Ectodermal cell (in vitro differentiated cells): ENCODE measurements at regions not wholly inside any gene's neighbourhood (a gene's known extent, or its start where the extent isn't known, plus 50 kb on each side); places are given as distances from the start of the nearest gene placed in this dataset.

Experiments
- H3K27ac ChIP-seq: 2 replicates; pipeline ENCODE4 v1.7.0; 2013; ENCODE audit warnings: mild to moderate bottlenecking, low read depth, low read length; ENCODE audit not compliant: insufficient read depth, poor library complexity, severe bottlenecking
- H3K27me3 ChIP-seq: 2 replicates; pipeline ENCODE4 v1.7.0; 2013; ENCODE audit warnings: mild to moderate bottlenecking, low read length; ENCODE audit not compliant: insufficient read depth, control insufficient read depth, poor library complexity, severe bottlenecking
- H3K36me3 ChIP-seq: one replicate; pipeline ENCODE4 v1.7.0; 2013; ENCODE audit warnings: low read length; ENCODE audit not compliant: control insufficient read depth, insufficient read depth
- H3K4me1 ChIP-seq: one replicate; pipeline ENCODE4 v1.7.0; 2013; ENCODE audit warnings: low read length; ENCODE audit not compliant: control insufficient read depth, insufficient read depth
- H3K4me3 ChIP-seq: 2 replicates; pipeline ENCODE4 v1.7.0; 2013; ENCODE audit warnings: low read depth, low read length, control low read depth; ENCODE audit not compliant: insufficient read depth
- H3K9me3 ChIP-seq: 2 replicates; pipeline ENCODE4 v1.7.0; 2013; ENCODE audit warnings: mild to moderate bottlenecking, low read length, moderate library complexity; ENCODE audit not compliant: control insufficient read depth
- WGBS, 2 experiments: methylation state at CpG; one replicate each; pipeline ENCODE4 v1.1.7; 2013; ENCODE audit warnings: missing lambda C conversion rate in 2 of 2; 5-methylcytosine and 5-hydroxymethylcytosine counted together

DNA sequence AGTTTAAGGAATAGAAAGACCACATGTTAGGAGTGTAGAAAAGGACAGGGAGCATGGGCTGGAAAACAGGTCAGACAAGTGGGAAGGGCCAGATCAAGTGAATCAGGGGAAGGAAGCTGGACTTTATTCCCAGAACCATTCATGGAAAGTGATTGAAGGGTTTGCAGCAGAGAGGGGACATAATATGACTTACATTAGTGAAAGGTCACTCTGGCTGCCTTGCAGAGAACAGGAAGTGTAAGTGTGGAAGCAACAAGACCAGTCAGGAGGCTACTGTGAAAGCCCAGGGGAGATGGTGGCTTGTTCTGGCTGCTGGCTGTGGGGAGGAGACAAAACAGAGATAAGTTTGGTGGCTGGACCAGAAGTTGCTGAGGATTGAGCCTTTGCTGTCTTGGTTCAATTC is 69.1 kb downstream of the VCPKMT start:
- no peak overlapping the region for H3K4me3 ChIP-seq
- no peaks in the 10 kb centered on the region for H3K4me1 ChIP-seq
- no peaks in the 10 kb centered on the region for H3K9me3 ChIP-seq
- H3K27ac ChIP-seq = no peak overlapping the region
- H3K36me3 ChIP-seq = no peaks in the 10 kb centered on the region
- no peaks in the 10 kb centered on the region for H3K27me3 ChIP-seq

DNA sequence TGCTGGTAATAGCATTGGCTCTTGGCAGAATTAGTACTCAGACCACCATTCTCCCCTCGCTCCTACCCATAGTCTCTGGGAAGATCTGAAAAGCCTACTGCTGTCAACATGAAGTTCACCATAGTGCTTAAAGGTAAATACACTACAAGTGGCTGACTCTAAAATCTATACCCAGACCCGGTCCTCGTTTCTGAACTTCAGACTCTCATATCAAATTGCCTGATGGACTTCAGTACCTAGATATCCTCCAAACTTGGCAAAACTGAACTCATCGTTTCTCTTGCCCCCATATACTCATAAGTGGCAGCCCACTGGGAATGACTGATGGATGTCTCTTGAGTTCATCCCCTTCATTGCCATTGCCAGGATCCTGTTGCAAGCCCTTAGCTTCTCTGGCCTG is 67.3 kb downstream of the VCPKMT start:
- WGBS, 2 experiments = 95% methylated on average over 4 of the region's 4 CpGs
- Histone ChIP-seq H3K9me3 (no peaks in the 10 kb centered on the region), H3K27ac (no peak overlapping the region), H3K4me3 (no peak overlapping the region), H3K4me1 (no peaks in the 10 kb centered on the region), H3K27me3 (no peaks in the 10 kb centered on the region), H3K36me3 (no peaks in the 10 kb centered on the region)

DNA sequence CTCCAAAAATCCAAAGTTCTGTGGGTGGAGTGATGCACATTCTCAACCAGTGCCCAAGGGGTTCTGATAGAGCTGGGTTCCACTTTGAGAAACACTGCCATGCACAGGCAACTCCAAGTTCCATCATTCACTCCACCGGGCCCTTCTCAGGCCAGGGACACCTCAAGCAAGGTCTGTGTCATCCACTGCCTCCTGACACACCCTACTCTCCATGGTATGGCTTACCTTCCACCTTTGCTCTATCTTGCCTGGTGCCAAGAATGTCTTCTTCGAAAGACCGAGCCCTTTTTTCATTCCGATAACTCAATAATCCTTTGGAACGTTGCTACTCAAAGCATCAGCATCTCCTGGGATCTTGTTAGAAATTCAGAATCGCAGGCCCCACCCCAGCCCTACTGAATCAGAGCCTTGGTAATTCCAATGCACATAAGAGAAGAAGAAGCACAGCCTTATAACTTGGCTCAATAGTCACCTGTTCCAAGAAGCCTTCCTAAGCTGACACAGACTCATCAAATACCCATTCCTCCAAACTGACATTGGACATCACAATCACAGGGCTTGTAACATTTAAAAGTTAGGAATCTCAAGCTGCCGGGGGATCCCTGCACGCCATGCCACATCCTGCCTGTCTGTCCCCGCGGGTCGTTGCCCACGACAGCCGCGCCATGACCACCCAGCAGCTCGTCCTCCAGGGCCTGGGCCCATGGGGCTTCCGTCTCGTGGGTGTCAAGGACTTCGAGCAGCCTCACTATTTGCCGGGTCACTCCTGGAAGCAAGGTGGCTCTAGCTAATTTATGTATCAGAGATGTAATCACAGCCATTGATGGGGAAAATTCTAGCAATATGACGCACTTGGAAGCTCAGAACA is 66.4 kb downstream of the VCPKMT start:
- Histone ChIP-seq H3K36me3 (no peaks in the 10 kb centered on the region), H3K4me3 (no peak overlapping the region), H3K27ac (no peak overlapping the region), H3K9me3 (no peaks in the 10 kb centered on the region), H3K4me1 (no peaks in the 10 kb centered on the region), H3K27me3 (no peaks in the 10 kb centered on the region)
- 94 to 96% methylated on average over 20 of the region's 20 CpGs for WGBS, 2 experiments

DNA sequence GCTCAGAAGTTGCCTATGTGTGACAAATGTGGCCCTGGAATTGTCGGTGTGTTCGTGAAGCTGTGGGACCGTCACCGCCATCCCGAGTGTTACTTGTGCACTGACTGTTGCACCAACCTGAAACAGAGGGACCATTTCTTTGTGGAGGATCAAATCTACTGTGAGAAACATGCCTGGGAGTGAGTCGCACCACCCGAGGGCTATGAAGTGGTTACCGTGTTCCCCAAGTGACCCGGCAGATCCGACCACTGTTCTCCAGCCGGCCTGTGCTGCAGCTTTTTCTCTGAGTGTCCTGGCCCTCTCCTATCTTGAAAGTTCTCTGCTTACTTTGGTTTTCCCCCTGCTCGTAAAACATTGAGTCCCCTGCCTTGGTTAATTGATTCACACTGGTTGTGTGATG is 65.3 kb downstream of the VCPKMT start:
- Histone ChIP-seq H3K27ac (no peak overlapping the region), H3K27me3 (no peaks in the 10 kb centered on the region), H3K9me3 (no peaks in the 10 kb centered on the region), H3K4me1 (no peaks in the 10 kb centered on the region), H3K4me3 (no peak overlapping the region), H3K36me3 (no peaks in the 10 kb centered on the region)
- WGBS, 2 experiments = 93 to 96% methylated on average over 12 of the region's 12 CpGs

DNA sequence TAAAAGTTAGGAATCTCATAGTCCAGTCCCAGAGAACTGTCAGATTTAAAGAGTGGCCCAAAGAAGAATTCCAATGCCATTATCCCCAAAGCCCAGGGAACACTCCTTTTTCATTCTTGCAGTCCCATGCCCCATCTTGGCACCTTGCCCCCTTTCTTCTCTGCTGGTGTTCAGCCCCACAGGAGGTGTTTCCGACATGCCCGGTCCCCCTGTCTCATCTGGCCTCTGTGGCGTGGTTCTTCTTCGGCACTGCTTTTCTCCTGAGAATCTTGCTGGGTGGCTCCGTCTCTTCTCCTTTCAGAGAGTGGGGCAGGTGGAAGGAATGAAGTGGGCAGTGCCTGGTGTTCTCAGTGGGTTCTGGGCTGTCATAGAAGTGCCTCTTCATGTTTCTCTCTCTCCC is 64.7 kb downstream of the VCPKMT start:
- WGBS, 2 experiments = 86 to 89% methylated on average over 5 of the region's 5 CpGs
- no peak overlapping the region for H3K4me3 ChIP-seq

DNA sequence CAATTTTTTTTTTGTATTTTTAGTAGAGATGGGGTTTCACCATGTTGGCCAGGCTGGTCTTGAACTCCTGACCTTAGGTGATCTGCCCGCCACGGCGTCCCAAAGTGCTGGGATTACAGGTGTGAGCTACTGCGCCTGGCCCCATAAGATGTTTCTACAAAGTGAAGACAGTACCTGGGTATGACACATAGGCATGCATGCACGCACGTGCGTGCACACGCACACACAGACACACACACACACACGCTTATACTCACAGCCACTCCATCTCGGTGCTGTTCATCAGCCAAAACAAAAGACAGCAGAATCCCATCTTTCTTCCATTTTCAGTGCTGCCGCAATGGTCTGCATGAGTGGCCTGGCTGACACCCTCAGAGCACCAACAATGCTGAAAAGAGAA is 63.9 kb downstream of the VCPKMT start:
- Histone ChIP-seq H3K9me3 (no peaks in the 10 kb centered on the region), H3K27ac (no peak overlapping the region), H3K27me3 (no peaks in the 10 kb centered on the region), H3K4me3 (no peak overlapping the region), H3K4me1 (no peaks in the 10 kb centered on the region), H3K36me3 (no peaks in the 10 kb centered on the region)
- WGBS, 2 experiments = 92 to 94% methylated on average over 11 of the region's 11 CpGs

More for the DNA sequence above, 64.7 kb downstream of the VCPKMT start:
- Histone ChIP-seq H3K27ac (no peak overlapping the region), H3K36me3 (no peaks in the 10 kb centered on the region), H3K9me3 (no peaks in the 10 kb centered on the region), H3K4me1 (no peaks in the 10 kb centered on the region), H3K27me3 (no peaks in the 10 kb centered on the region)

DNA sequence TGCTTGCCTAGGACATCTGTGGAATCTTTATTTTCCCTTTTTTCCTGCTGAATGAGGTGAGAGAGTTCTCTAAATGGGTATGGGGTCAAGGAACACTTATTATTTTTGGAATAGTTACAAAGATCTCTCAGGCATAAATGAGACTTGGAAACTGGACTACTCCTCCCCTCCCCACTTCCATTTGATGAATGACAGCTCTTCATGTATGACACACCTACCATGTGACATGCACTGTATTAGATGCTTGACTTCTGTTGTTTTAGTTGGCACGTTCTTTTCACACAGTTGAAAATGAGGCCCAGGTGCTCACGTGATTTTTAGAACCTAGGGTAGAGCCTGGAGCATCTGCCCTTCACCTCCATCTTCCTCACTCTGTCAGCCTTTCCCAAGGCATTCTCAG is 62.4 kb downstream of the VCPKMT start:
- H3K27ac ChIP-seq = no peak overlapping the region
- no peak overlapping the region for H3K4me3 ChIP-seq
- no peaks in the 10 kb centered on the region for H3K36me3 ChIP-seq
- H3K9me3 ChIP-seq = no peaks in the 10 kb centered on the region
- no peaks in the 10 kb centered on the region for H3K27me3 ChIP-seq
- H3K4me1 ChIP-seq = no peaks in the 10 kb centered on the region
- 81 to 90% methylated on average over 2 of the region's 2 CpGs for WGBS, 2 experiments

DNA sequence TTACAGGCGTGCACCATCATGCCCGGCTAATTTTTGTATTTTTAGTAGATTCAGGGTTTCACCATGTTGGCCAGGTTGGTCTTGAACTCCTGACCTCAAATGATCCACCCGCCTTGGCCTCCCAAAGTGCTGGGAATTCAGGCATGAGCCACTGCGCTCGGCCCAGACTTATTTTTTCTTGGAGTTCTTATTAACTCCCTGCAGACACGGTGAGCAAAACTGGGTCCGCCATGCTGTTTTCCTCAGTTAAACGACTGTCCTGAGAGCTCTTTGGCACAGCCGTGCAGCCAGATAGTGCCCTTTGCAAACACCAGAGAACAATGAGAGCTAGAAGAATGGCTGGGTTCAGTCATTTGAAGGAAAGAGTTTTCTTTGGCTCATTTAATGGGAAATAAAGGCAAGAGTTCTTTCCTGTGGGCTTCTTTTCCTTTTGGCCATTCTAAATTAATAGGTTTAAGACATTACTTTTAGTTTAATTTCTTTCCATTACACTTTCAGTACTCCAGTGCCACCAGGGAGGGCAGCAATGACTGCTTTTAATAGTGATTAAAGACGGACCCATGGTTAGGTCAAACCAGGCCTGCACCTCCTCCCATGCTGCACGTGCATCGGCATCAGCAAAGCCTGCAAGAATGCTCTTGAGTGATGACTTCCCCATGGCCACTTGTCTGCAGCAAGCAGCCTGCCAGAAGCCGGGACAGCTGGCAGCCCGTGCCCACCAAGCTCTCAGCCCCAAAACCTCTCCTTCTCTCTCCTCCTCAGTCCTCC is 60.7 kb downstream of the VCPKMT start:
- H3K27ac ChIP-seq = no peak overlapping the region
- H3K9me3 ChIP-seq = no peaks in the 10 kb centered on the region
- H3K4me1 ChIP-seq = peaks cover 3% of the 10 kb centered on the region
- H3K36me3 ChIP-seq = no peaks in the 10 kb centered on the region
- H3K27me3 ChIP-seq = no peaks in the 10 kb centered on the region
- H3K4me3 ChIP-seq = no peak overlapping the region
- 89% methylated on average over 14 of the region's 14 CpGs for WGBS, 2 experiments

DNA sequence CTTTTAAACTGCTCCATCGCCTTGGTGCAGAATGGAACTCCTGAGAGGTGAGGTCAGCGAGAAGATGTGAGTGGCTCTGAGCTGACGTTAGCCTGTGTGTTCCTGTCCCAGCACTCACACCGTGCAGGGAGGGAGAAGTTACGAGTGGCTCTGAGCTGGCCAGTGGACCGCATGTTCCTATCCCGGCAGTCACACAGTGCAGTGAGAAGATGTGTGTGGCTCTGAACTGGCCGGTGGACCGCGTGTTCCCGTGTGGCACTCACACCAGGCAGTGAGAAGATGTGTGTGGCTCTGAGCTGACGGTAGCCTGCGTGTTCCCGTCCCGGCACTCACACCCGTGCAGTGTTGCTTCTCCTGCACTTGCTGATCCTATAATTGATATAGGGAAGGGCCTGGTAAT is 59.9 kb downstream of the VCPKMT start:
- H3K9me3 ChIP-seq = no peaks in the 10 kb centered on the region
- peaks cover 3% of the 10 kb centered on the region for H3K4me1 ChIP-seq
- no peaks in the 10 kb centered on the region for H3K27me3 ChIP-seq
- WGBS, 2 experiments = 91 to 92% methylated on average over 16 of the region's 16 CpGs
- no peaks in the 10 kb centered on the region for H3K36me3 ChIP-seq
- no peak overlapping the region for H3K4me3 ChIP-seq
- no peak overlapping the region for H3K27ac ChIP-seq

DNA sequence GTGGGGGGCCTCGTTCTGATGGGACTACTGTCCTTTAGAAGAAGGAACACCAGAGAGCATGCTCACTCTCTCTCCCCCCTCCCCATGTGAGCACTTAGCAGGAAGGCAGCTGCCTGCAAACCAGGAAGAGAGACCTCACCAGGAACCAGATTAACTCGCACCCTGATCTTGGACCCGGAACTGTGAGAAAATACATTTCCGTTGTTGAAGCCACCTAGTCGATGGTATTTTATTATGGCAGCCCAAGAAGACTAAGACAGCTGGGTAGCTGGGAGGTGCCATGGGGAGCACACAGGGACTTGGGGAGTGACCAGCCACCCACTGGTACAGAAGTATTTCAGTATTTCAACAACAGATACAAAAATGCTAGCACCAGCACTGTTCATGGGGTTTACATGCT is 59.0 kb downstream of the VCPKMT start:
- WGBS, 2 experiments = 86 to 89% methylated on average over 5 of the region's 5 CpGs
- Histone ChIP-seq H3K4me1 (peaks cover 3% of the 10 kb centered on the region), H3K4me3 (no peak overlapping the region), H3K9me3 (no peaks in the 10 kb centered on the region), H3K27me3 (no peaks in the 10 kb centered on the region), H3K27ac (no peak overlapping the region), H3K36me3 (no peaks in the 10 kb centered on the region)
